Inflammatory macrophage treated with lipopolysaccharide for 1 hour (primary cell): ENCODE measurements at regions not wholly inside any gene's neighbourhood (a gene's known extent, or its start where the extent isn't known, plus 50 kb on each side); places are given as distances from the start of the nearest gene placed in this dataset.
A peak's percentile ranks its signal among the peaks of the same experiment; 100 is the strongest.

Experiments used
- DNase-seq, 2 donors: peaks; one replicate each; pipeline ENCODE4 v3.0.0-alpha.2; 2020 to 2022

- no peak for DNase-seq
These were observed 74.7 kb downstream of the SDC1 start for GRCh38 chr2:20150110-20150706.

GRCh38 chr2:20149703-20150030 lies 75.3 kb downstream of the SDC1 start:
- DNase-seq, result no peak

GRCh38 chr2:20148923-20149702 lies 75.8 kb downstream of the SDC1 start:
- no peak for DNase-seq

- no peak for DNase-seq
These were observed 76.5 kb downstream of the SDC1 start for GRCh38 chr2:20148426-20148922.

- DNase-seq, result no peak
These were observed 77.6 kb downstream of the SDC1 start for GRCh38 chr2:20147351-20147750.

- no peak for DNase-seq
These were observed 78.5 kb downstream of the SDC1 start for GRCh38 chr2:20146401-20146800.

- DNase-seq, result peak; percentile 44 to 86
These were observed 79.3 kb downstream of the SDC1 start for GRCh38 chr2:20145497-20146193.

- DNase-seq, result peak; percentile 46 to 73
These were observed 80.1 kb downstream of the SDC1 start for GRCh38 chr2:20144861-20145260.

- DNase-seq, result no peak
These were observed 80.7 kb downstream of the SDC1 start for GRCh38 chr2:20144196-20144595.

- no peak for DNase-seq
These were observed 81.7 kb downstream of the SDC1 start for GRCh38 chr2:20143263-20143662.

GRCh38 chr2:20141806-20142205 lies 83.1 kb downstream of the SDC1 start:
- DNase-seq, result no peak

GRCh38 chr2:20141056-20141762 lies 83.7 kb downstream of the SDC1 start:
- DNase-seq, result peak in 1 of 2 donors; percentile 22

- DNase-seq, result no peak
These were observed 84.4 kb downstream of the SDC1 start for GRCh38 chr2:20140321-20141055.

- no peak for DNase-seq
These were observed 85.3 kb downstream of the SDC1 start for GRCh38 chr2:20139407-20140172.

- DNase-seq, result no peak
These were observed 86.2 kb downstream of the SDC1 start for GRCh38 chr2:20138696-20139095.

GRCh38 chr2:20137884-20138283 lies 86.5 kb upstream of the LAPTM4A start:
- DNase-seq, result no peak

- no peak for DNase-seq
These were observed 85.7 kb upstream of the LAPTM4A start for GRCh38 chr2:20137131-20137571.

- DNase-seq, result no peak
These were observed 84.7 kb upstream of the LAPTM4A start for GRCh38 chr2:20136149-20136548.

GRCh38 chr2:20135631-20136050 lies 84.2 kb upstream of the LAPTM4A start:
- peak; percentile 60 to 65 for DNase-seq

GRCh38 chr2:20132990-20133535 lies 81.6 kb upstream of the LAPTM4A start:
- DNase-seq, result no peak
